Testis (tissue), 2 donors: ENCODE measurements at regions not wholly inside any gene's neighbourhood (a gene's known extent, or its start where the extent isn't known, plus 50 kb on each side); places are given as distances from the start of the nearest gene placed in this dataset.

Experiments
- POLR2A ChIP-seq: fragments of 450-650 bp; IDR thresholded peaks from one replicate; pipeline ENCODE4 v1.6.1; 2017; ENCODE audit warnings: antibody characterized with exemption, mild to moderate bottlenecking, moderate library complexity
- TF ChIP-seq, protein P1 (sequence below), 3 experiments: fragments of 450-650 bp in 2 of 3; fragments of 200-600 bp in 1 of 3; sonication (generic) in 1 of 3; IDR thresholded peaks; one replicate each; pipeline ENCODE4 v1.5.1; 2016 to 2019; ENCODE audit warnings: antibody characterized with exemption in 3 of 3, mild to moderate bottlenecking in 2 of 3, moderate library complexity in 1 of 3

- TF ChIP-seq, protein P1, sequence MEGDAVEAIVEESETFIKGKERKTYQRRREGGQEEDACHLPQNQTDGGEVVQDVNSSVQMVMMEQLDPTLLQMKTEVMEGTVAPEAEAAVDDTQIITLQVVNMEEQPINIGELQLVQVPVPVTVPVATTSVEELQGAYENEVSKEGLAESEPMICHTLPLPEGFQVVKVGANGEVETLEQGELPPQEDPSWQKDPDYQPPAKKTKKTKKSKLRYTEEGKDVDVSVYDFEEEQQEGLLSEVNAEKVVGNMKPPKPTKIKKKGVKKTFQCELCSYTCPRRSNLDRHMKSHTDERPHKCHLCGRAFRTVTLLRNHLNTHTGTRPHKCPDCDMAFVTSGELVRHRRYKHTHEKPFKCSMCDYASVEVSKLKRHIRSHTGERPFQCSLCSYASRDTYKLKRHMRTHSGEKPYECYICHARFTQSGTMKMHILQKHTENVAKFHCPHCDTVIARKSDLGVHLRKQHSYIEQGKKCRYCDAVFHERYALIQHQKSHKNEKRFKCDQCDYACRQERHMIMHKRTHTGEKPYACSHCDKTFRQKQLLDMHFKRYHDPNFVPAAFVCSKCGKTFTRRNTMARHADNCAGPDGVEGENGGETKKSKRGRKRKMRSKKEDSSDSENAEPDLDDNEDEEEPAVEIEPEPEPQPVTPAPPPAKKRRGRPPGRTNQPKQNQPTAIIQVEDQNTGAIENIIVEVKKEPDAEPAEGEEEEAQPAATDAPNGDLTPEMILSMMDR (IDR thresholded peaks at IDR 0.05) = no peak
- no peak for TF ChIP-seq POLR2A
Observed at GRCh38 chr21:35559829-35560225, 500.5 kb downstream of the SETD4 start.
